ENCODE measurements at regions not wholly inside any gene's neighbourhood (a gene's known extent, or its start where the extent isn't known, plus 50 kb on each side); places are given as distances from the start of the nearest gene placed in this dataset.

DNA sequence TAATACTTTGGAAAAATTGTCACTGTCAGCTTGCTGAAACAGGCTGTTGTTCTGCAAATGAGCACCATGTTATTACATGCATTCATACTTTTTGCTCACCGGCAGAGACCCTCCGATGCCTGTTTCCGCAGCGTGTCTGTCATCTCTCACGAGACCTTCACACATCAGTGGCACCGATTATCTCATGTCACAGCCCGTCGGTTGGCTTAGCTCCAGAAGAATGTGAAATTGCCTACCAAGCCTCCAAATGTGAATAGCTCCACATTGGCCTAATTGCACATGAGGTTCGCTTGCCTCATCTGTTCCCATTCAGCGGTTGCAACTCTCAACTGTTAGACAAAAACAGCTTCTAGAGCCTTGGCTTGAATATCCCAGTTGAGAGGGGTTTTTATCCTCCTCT is 233.0 kb downstream of the ACTR3 start:
- CTCF ChIA-PET, result no interaction called here
- TF ChIP-seq GLI2 (tag by site-specific recombination; IDR thresholded peaks at IDR 0.05; ENCODE audit: borderline replicate concordance, low read depth) (no peak), ZNF626 (tag by site-specific recombination; IDR thresholded peaks at IDR 0.05) (no peak), ZNF266 (tag by site-specific recombination; IDR thresholded peaks at IDR 0.05; ENCODE audit: low read depth) (no peak), BCL11A (tag by site-specific recombination; IDR thresholded peaks at IDR 0.05; ENCODE audit: low read depth) (no peak), ZNF155 (tag by site-specific recombination; IDR thresholded peaks at IDR 0.05) (no peak), ZNF596 (tag by site-specific recombination; IDR thresholded peaks at IDR 0.05) (no peak), ZNF184 (tag by site-specific recombination; IDR thresholded peaks at IDR 0.05) (no peak), ZNF670 (tag by site-specific recombination; IDR thresholded peaks at IDR 0.05; ENCODE audit: low read depth) (no peak), ZNF785 (tag by site-specific recombination; IDR thresholded peaks at IDR 0.05) (no peak), ZNF416 (tag by site-specific recombination; IDR thresholded peaks at IDR 0.05) (no peak), KLF7 (tag by site-specific recombination; IDR thresholded peaks at IDR 0.05; ENCODE audit: borderline replicate concordance) (no peak), ZBTB21 (tag by site-specific recombination; IDR thresholded peaks at IDR 0.05) (no peak), ZNF211 (tag by site-specific recombination; IDR thresholded peaks at IDR 0.05; ENCODE audit: low read depth) (no peak), REST (tag by site-specific recombination; IDR thresholded peaks at IDR 0.05) (no peak), ZNF48 (tag by site-specific recombination; IDR thresholded peaks at IDR 0.05) (no peak), CTCF (tag by site-specific recombination; IDR thresholded peaks at IDR 0.05) (no peak)
- TF ChIP-seq, protein P1, sequence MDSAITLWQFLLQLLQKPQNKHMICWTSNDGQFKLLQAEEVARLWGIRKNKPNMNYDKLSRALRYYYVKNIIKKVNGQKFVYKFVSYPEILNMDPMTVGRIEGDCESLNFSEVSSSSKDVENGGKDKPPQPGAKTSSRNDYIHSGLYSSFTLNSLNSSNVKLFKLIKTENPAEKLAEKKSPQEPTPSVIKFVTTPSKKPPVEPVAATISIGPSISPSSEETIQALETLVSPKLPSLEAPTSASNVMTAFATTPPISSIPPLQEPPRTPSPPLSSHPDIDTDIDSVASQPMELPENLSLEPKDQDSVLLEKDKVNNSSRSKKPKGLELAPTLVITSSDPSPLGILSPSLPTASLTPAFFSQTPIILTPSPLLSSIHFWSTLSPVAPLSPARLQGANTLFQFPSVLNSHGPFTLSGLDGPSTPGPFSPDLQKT (IDR thresholded peaks at IDR 0.05; ENCODE audit: borderline replicate concordance, low read depth, low read length), result no peak
- TF ChIP-seq, protein P2, sequence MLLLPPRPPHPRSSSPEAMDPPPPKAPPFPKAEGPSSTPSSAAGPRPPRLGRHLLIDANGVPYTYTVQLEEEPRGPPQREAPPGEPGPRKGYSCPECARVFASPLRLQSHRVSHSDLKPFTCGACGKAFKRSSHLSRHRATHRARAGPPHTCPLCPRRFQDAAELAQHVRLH (tag by site-specific recombination; IDR thresholded peaks at IDR 0.05), result no peak
- TF ChIP-seq, protein P3, sequence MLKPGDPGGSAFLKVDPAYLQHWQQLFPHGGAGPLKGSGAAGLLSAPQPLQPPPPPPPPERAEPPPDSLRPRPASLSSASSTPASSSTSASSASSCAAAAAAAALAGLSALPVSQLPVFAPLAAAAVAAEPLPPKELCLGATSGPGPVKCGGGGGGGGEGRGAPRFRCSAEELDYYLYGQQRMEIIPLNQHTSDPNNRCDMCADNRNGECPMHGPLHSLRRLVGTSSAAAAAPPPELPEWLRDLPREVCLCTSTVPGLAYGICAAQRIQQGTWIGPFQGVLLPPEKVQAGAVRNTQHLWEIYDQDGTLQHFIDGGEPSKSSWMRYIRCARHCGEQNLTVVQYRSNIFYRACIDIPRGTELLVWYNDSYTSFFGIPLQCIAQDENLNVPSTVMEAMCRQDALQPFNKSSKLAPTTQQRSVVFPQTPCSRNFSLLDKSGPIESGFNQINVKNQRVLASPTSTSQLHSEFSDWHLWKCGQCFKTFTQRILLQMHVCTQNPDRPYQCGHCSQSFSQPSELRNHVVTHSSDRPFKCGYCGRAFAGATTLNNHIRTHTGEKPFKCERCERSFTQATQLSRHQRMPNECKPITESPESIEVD (tag by site-specific recombination; IDR thresholded peaks at IDR 0.05), result no peak
- Histone ChIP-seq H3K27ac (ENCODE audit: extremely low read depth, low read depth, low read length) (no peak overlapping the region), H3K4me1 (ENCODE audit: control insufficient read depth, insufficient read depth, low read length) (no peaks in the 10 kb centered on the region), H3K4me3 (ENCODE audit: low read depth, low read length) (no peak overlapping the region), H3K9me3 (ENCODE audit: control insufficient read depth, insufficient read depth, low read depth, low read length) (no peaks in the 10 kb centered on the region), H3K36me3 (ENCODE audit: control insufficient read depth in 2 of 2, insufficient read depth in 1 of 2, low read length in 2 of 2) (no peaks in the 10 kb centered on the region)
- POLR2A ChIA-PET, result no interaction called here

Measured in HEK293 (cell line).